NB4 (cell line): ENCODE measurements at regions not wholly inside any gene's neighbourhood (a gene's known extent, or its start where the extent isn't known, plus 50 kb on each side); places are given as distances from the start of the nearest gene placed in this dataset.

Experiments
- CTCF ChIP-seq: IDR thresholded peaks from one replicate; pipeline ENCODE4 v1.5.1; 2012; ENCODE audit warnings: low read depth, low read length
- MAX ChIP-seq: IDR thresholded peaks from 2 replicates; pipeline ENCODE4 v1.6.1; 2011; ENCODE audit warnings: low read depth, low read length
- POLR2A ChIP-seq: IDR thresholded peaks from 2 replicates; pipeline ENCODE4 v1.6.1; 2011; ENCODE audit warnings: mild to moderate bottlenecking; ENCODE audit not compliant: insufficient read length; ENCODE audit errors: extremely low read depth

GRCh38 chrX:67480789-67481188 is 63.0 kb upstream of the AR start:
- TF ChIP-seq CTCF (no peak), POLR2A (no peak), MAX (no peak)
